ENCODE measurements at regions not wholly inside any gene's neighbourhood (a gene's known extent, or its start where the extent isn't known, plus 50 kb on each side); places are given as distances from the start of the nearest gene placed in this dataset.
A peak's percentile ranks its signal among the peaks of the same experiment; 100 is the strongest.

DNA sequence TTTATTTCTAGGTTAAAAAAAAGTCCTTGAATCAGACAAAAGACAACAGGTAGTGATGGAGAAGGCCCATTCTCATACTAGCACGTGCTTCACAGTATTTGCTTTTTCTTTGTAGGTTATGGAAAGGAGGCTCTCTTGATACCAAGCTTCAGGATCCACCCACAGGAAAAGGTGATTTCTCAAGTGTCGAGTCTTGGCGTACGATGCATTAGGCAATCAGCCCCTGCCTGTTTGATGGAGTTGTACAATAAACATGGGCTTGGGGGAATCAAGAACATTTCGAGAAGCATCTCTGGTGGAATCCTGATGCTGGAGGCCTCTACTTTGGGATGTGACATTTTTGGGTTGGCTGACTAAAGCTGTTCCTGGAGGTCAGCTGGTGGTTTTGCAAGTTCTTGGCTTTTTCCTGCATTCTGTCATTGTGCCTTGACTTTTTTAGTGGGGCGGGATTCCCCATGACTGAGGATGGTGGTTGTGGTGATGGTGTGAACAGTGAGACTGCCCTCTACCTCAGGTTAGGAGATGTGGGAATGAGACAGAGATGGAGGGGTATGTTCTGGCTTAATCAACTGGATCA lies 231.5 kb upstream of the SPRED2 start:
- peaks cover 5 to 7% of the 10 kb centered on the region in 2 donors for H3K36me3 Mint-ChIP-seq
- no peak for DNase-seq (ENCODE audit: low spot score in 2 of 2)
- peaks cover 5 to 7% of the 10 kb centered on the region in 2 donors for H3K9me3 Mint-ChIP-seq
- ATAC-seq = peak in 1 of 2 donors; percentile 41
- no peak overlapping the region for H3K27ac Mint-ChIP-seq

GRCh38 chr2:65662654-65663432 lies 230.4 kb upstream of the SPRED2 start:
- DNase-seq (ENCODE audit: low spot score in 2 of 2) (no peak), ATAC-seq (no peak)
- Mint-ChIP-seq H3K27ac (no peak overlapping the region), H3K9me3 (no peaks in the 10 kb centered on the region), H3K36me3 (no peaks in the 10 kb centered on the region)

GRCh38 chr2:65661980-65662653 lies 229.7 kb upstream of the SPRED2 start:
- no peaks in the 10 kb centered on the region for H3K9me3 Mint-ChIP-seq
- DNase-seq (ENCODE audit: low spot score in 2 of 2) (no peak), ATAC-seq (no peak)
- H3K27ac Mint-ChIP-seq = no peak overlapping the region
- H3K36me3 Mint-ChIP-seq = no peaks in the 10 kb centered on the region

DNA sequence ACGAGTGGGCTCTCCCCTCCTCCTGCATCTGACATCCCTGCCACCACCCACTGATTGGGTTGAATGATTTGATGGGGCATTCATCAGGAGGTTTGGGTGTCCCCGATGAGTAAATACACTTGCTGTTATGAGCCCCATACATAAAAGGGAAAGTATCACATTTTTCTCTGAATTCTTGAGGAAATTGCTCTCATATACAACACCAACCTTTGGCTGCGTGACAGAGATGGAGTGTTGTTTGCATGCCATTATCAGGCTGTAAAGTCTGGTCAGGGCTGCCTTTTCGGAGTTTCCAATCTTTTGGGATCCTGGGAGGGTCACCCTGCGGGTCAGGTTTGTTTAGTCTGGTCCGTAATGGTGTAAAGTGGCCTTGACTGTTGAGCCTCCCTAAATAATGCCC lies 227.9 kb upstream of the SPRED2 start:
- H3K9me3 Mint-ChIP-seq = no peaks in the 10 kb centered on the region
- DNase-seq (ENCODE audit: low spot score in 2 of 2) = no peak
- no peaks in the 10 kb centered on the region for H3K36me3 Mint-ChIP-seq
- no peak overlapping the region for H3K27ac Mint-ChIP-seq
- no peak for ATAC-seq

GRCh38 chr2:65658881-65659280 lies 226.5 kb upstream of the SPRED2 start:
- H3K9me3 Mint-ChIP-seq = no peaks in the 10 kb centered on the region
- no peak overlapping the region for H3K27ac Mint-ChIP-seq
- ATAC-seq (no peak), DNase-seq (ENCODE audit: low spot score in 2 of 2) (no peak)
- no peaks in the 10 kb centered on the region for H3K36me3 Mint-ChIP-seq

- DNase-seq (ENCODE audit: low spot score in 2 of 2) (no peak), ATAC-seq (no peak)
- no peaks in the 10 kb centered on the region for H3K36me3 Mint-ChIP-seq
- H3K9me3 Mint-ChIP-seq = no peaks in the 10 kb centered on the region
- H3K27ac Mint-ChIP-seq = no peak overlapping the region
These were observed 225.9 kb upstream of the SPRED2 start for GRCh38 chr2:65658266-65658665.

- ATAC-seq = no peak
These were observed 223.8 kb upstream of the SPRED2 start for GRCh38 chr2:65656160-65656718.

GRCh38 chr2:65655000-65655399 lies 222.6 kb upstream of the SPRED2 start:
- Mint-ChIP-seq H3K9me3 (no peaks in the 10 kb centered on the region), H3K27ac (no peak overlapping the region), H3K36me3 (no peaks in the 10 kb centered on the region)
- DNase-seq (ENCODE audit: low spot score in 2 of 2) = no peak
- ATAC-seq = no peak

More at GRCh38 chr2:65656160-65656718, 223.8 kb upstream of the SPRED2 start:
- H3K27ac Mint-ChIP-seq = no peak overlapping the region
- H3K36me3 Mint-ChIP-seq = no peaks in the 10 kb centered on the region
- DNase-seq (ENCODE audit: low spot score in 2 of 2) = no peak
- H3K9me3 Mint-ChIP-seq = no peaks in the 10 kb centered on the region

DNA sequence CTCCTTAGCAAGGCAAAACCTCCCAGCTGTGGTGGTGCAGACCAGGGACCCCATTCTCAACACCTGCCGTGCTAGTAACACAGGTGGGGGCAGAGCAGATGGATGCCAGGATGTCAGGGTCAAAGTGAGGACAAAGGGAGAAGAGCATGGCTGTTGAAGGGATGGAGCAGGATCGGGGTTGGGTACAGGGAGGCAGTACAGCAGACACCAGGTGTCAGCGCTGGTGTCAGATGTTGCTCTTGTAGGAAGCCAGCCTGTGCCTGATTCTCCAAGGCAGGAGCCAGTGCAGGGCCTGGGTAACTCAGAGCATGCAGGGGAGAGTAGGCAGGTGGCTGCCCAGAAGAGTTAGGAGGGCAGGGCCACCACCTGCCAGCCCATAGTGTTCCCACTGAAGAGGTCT lies 222.1 kb upstream of the SPRED2 start:
- H3K36me3 Mint-ChIP-seq = no peaks in the 10 kb centered on the region
- no peaks in the 10 kb centered on the region for H3K9me3 Mint-ChIP-seq
- no peak overlapping the region for H3K27ac Mint-ChIP-seq
- DNase-seq (ENCODE audit: low spot score in 2 of 2) (no peak), ATAC-seq (no peak)

GRCh38 chr2:65652066-65652465 lies 219.7 kb upstream of the SPRED2 start:
- no peaks in the 10 kb centered on the region for H3K9me3 Mint-ChIP-seq

DNA sequence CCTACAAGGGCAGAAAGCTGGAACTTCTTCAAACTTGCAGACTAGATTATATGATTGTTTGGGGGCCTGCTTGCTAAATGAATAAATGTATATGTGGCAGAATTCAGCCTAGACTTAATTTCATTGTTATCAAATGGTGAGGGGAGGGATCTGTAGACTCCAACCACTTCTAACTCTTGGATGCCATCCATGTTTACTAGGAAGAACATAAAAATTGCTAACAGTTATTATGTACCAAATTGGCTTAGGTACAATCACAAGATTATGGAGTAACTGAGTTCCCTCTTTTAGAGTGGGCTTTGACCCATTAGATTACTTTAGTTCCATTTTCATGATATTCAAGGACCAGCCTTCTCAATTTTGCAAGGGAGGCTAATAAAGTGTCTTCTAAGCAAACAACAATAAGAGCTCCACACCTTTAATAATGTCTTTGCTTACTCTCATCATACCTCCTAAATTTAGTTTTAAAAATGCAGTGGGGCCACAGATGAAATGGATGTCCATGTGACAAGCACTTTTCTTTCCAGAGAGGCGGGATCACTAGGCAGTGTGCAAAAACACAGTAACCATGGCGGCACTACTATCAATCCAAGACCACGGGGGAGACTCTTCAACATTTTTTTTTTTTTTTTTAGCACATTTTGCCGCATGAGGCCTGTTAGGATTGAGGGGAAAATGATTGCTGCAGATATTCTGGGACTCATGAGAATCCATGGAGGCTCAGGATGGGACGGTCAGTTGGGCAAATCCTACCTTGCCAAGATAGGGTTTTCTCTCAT lies 217.6 kb upstream of the SPRED2 start:
- H3K27ac Mint-ChIP-seq = peak overlapping the region in 1 of 2 donors; percentile 3
- H3K9me3 Mint-ChIP-seq = no peaks in the 10 kb centered on the region
- no peak for DNase-seq (ENCODE audit: low spot score in 2 of 2)
- ATAC-seq = no peak
- no peaks in the 10 kb centered on the region for H3K36me3 Mint-ChIP-seq

More at GRCh38 chr2:65652066-65652465, 219.7 kb upstream of the SPRED2 start:
- ATAC-seq (no peak), DNase-seq (ENCODE audit: low spot score in 2 of 2) (no peak)
- no peaks in the 10 kb centered on the region for H3K36me3 Mint-ChIP-seq
- no peak overlapping the region for H3K27ac Mint-ChIP-seq

- Mint-ChIP-seq H3K36me3 (no peaks in the 10 kb centered on the region), H3K9me3 (no peaks in the 10 kb centered on the region), H3K27ac (no peak overlapping the region)
- ATAC-seq = no peak
- DNase-seq (ENCODE audit: low spot score in 2 of 2) = no peak
These were observed 214.9 kb upstream of the SPRED2 start for GRCh38 chr2:65647249-65647842.

GRCh38 chr2:65640793-65641103 lies 208.3 kb upstream of the SPRED2 start:
- Mint-ChIP-seq H3K9me3 (no peaks in the 10 kb centered on the region), H3K27ac (no peak overlapping the region), H3K36me3 (no peaks in the 10 kb centered on the region)
- no peak for DNase-seq (ENCODE audit: low spot score in 2 of 2)
- ATAC-seq = no peak

GRCh38 chr2:65639156-65639864 lies 206.9 kb upstream of the SPRED2 start:
- Mint-ChIP-seq H3K27ac (no peak overlapping the region), H3K9me3 (no peaks in the 10 kb centered on the region), H3K36me3 (no peaks in the 10 kb centered on the region)
- ATAC-seq (no peak), DNase-seq (ENCODE audit: low spot score in 2 of 2) (no peak)

- H3K9me3 Mint-ChIP-seq = no peaks in the 10 kb centered on the region
- no peak for DNase-seq (ENCODE audit: low spot score in 2 of 2)
- no peaks in the 10 kb centered on the region for H3K36me3 Mint-ChIP-seq
- no peak for ATAC-seq
- no peak overlapping the region for H3K27ac Mint-ChIP-seq
These were observed 206.0 kb upstream of the SPRED2 start for GRCh38 chr2:65638443-65638842.

Measured in activated naive CD4-positive, alpha-beta T cell treated with anti-CD3 and anti-CD28 coated beads, Interleukin-2, amount 50 U/mL, for 72 hours (primary cell).